ENCODE measurements at regions not wholly inside any gene's neighbourhood (a gene's known extent, or its start where the extent isn't known, plus 50 kb on each side); places are given as distances from the start of the nearest gene placed in this dataset.

DNA sequence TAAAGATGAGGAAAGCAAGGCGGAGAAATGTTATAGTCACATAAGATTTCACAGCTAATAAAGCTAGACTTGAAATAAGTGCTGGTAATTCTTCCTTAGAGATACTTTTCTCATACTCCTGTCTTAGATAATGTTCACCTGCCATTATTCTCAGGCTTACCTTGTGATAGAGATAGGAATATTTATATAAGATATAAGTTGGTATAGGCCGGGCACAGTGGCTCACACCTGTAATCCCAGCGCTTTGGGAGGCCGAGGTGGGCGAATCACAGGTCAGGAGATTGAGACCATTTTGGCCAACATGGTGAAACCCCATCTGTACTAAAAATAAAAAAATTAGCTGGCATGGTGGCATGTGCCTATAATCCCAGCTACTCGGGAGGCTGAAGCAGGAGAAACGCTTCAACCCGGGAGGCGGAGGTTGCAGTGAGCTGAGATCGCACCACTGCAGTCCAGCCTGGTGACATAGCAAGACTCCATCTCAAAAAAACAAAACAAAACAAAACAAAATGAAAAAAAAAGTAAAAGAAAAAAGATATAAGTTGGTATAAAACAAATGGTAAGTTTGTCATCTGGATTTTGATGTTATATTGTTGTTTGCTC is 1918.4 kb downstream of the MAT2B start:
- TF ChIP-seq EZH2 (IDR thresholded peaks at IDR 0.05) (no peak), POLR2AphosphoS5 (IDR thresholded peaks at IDR 0.05; ENCODE audit: borderline replicate concordance, low read depth, low read length) (no peak)
